IMR-90 (cell line): ENCODE measurements at regions not wholly inside any gene's neighbourhood (a gene's known extent, or its start where the extent isn't known, plus 50 kb on each side); places are given as distances from the start of the nearest gene placed in this dataset.

Experiments
- ATAC-seq: fragments of 200-7000 bp; cut with Tn5 transposase; 2 replicates; pipeline ENCODE4 v1.9.1; 2020; ENCODE audit warnings: low read depth, mild to moderate bottlenecking, moderate library complexity
- BruUV-seq: library from RNA; stranded (reverse); fragments of 400-500 nt; replicated peaks from 2 replicates; lab custom pipeline; 2021; lab: Mats Ljungman, UMichigan
- CTCF ChIA-PET: fragments of 300-600 bp; formaldehyde crosslinking; extraction: SDS; loops from one replicate; lab custom pipeline; 2021; ENCODE audit warnings: antibody characterized with exemption; lab: Yijun Ruan, JAX
- POLR2A ChIA-PET: fragments of 300-600 bp; sonication (Branson Sonifier 250); formaldehyde crosslinking; loops from one replicate; lab custom pipeline; 2022; ENCODE audit warnings: antibody characterized with exemption; ENCODE audit not compliant: unreplicated experiment; lab: Charles Lee
- DNase-seq: peaks from one replicate; pipeline ENCODE4 v3.0.0; 2013
- H2AFZ ChIP-seq: replicated peaks from 2 replicates; pipeline ENCODE3; 2013; ENCODE audit warnings: low read length, mild to moderate bottlenecking; ENCODE audit not compliant: poor library complexity
- H2AK5ac ChIP-seq: 2 replicates; pipeline ENCODE4 v1.6.1; 2013; ENCODE audit warnings: low read depth, low read length, inconsistent platforms
- H2AK9ac ChIP-seq: replicated peaks from 2 replicates; pipeline ENCODE3; 2013; ENCODE audit warnings: mild to moderate bottlenecking, low read depth, low read length, moderate library complexity; ENCODE audit not compliant: poor library complexity
- H2BK120ac ChIP-seq: 2 replicates; pipeline ENCODE4 v1.6.1; 2013; ENCODE audit warnings: low read depth, low read length, inconsistent platforms
- H2BK15ac ChIP-seq: 3 replicates; pipeline ENCODE4 v1.6.1; 2013; ENCODE audit warnings: low read depth, low read length, inconsistent platforms
- H2BK20ac ChIP-seq: 2 replicates; pipeline ENCODE4 v1.6.1; 2013; ENCODE audit warnings: low read depth, mild to moderate bottlenecking, inconsistent platforms, low read length, moderate library complexity
- H2BK5ac ChIP-seq: 2 replicates; pipeline ENCODE4 v1.6.1; 2013; ENCODE audit warnings: mild to moderate bottlenecking, low read depth, low read length, inconsistent platforms; ENCODE audit not compliant: poor library complexity, severe bottlenecking
- H3K14ac ChIP-seq: replicated peaks from 2 replicates; pipeline ENCODE4 v1.6.1; 2013; ENCODE audit warnings: low read depth, low read length, inconsistent platforms
- H3K18ac ChIP-seq: 2 replicates; pipeline ENCODE4 v1.6.1; 2013; ENCODE audit warnings: low read depth, low read length, control low read depth
- H3K23ac ChIP-seq: 2 replicates; pipeline ENCODE4 v1.6.1; 2013; ENCODE audit warnings: low read depth, low read length, inconsistent platforms
- H3K27ac ChIP-seq: 2 replicates; pipeline ENCODE4 v1.5.1; 2013; ENCODE audit warnings: mild to moderate bottlenecking, control low read depth, low read length; ENCODE audit not compliant: insufficient read depth
- H3K27me3 ChIP-seq: 2 replicates; pipeline ENCODE4 v1.6.1; 2013; ENCODE audit warnings: low read length; ENCODE audit not compliant: control insufficient read depth, insufficient read depth
- H3K36me3 ChIP-seq: 2 replicates; pipeline ENCODE4 v1.6.1; 2013; ENCODE audit warnings: low read length, mixed read lengths; ENCODE audit not compliant: control insufficient read depth, insufficient read depth
- H3K4ac ChIP-seq: 2 replicates; pipeline ENCODE4 v1.6.1; 2013; ENCODE audit warnings: low read depth, low read length, inconsistent platforms
- H3K4me1 ChIP-seq: 2 replicates; pipeline ENCODE4 v1.6.1; 2013; ENCODE audit warnings: low read length, mixed read lengths; ENCODE audit not compliant: control insufficient read depth, insufficient read depth
- H3K4me2 ChIP-seq: 2 replicates; pipeline ENCODE4 v1.6.1; 2013; ENCODE audit warnings: low read depth, mild to moderate bottlenecking, control low read depth, low read length, moderate library complexity
- H3K4me3 ChIP-seq: 2 replicates; pipeline ENCODE4 v1.5.1; 2013; ENCODE audit warnings: low read depth, mild to moderate bottlenecking, control low read depth, low read length, moderate library complexity; ENCODE audit not compliant: insufficient read depth
- H3K56ac ChIP-seq: 2 replicates; pipeline ENCODE4 v1.6.1; 2013; ENCODE audit warnings: low read length, inconsistent platforms; ENCODE audit not compliant: insufficient read depth; ENCODE audit errors: extremely low read depth
- H3K79me1 ChIP-seq, 2 experiments: 2 replicates each; pipeline ENCODE4 v1.6.1; 2013; ENCODE audit warnings: low read length in 2 of 2, inconsistent platforms in 1 of 2, low read depth in 1 of 2
- H3K9ac ChIP-seq: 2 replicates; pipeline ENCODE4 v1.6.1; 2013; ENCODE audit warnings: low read depth, low read length, control low read depth
- H3K9me1 ChIP-seq: 2 replicates; pipeline ENCODE4 v1.6.1; 2013; ENCODE audit warnings: low read length, inconsistent platforms; ENCODE audit not compliant: insufficient read depth
- H3K9me3 ChIP-seq: 2 replicates; pipeline ENCODE4 v1.6.1; 2013; ENCODE audit warnings: low read length; ENCODE audit not compliant: control insufficient read depth, insufficient read depth
- H4K20me1 ChIP-seq: 2 replicates; pipeline ENCODE4 v1.6.1; 2013; ENCODE audit warnings: low read length, inconsistent platforms; ENCODE audit not compliant: insufficient read depth
- H4K5ac ChIP-seq: 2 replicates; pipeline ENCODE4 v1.6.1; 2013; ENCODE audit warnings: mild to moderate bottlenecking, low read depth, low read length, control low read depth
- H4K8ac ChIP-seq, 2 experiments: 2 replicates each; pipeline ENCODE4 v1.6.1; 2013; ENCODE audit warnings: low read depth in 2 of 2, low read length in 2 of 2, control low read depth in 1 of 2, inconsistent platforms in 1 of 2
- H4K91ac ChIP-seq: 2 replicates; pipeline ENCODE4 v1.6.1; 2013; ENCODE audit warnings: low read depth, low read length, inconsistent platforms; ENCODE audit not compliant: insufficient read depth
- BHLHE40 ChIP-seq: fragments of 150-350 bp; IDR thresholded peaks from 2 replicates; pipeline ENCODE4 v1.6.1; 2016; ENCODE audit warnings: mild to moderate bottlenecking, low read depth, low read length
- CEBPB ChIP-seq: IDR thresholded peaks from 2 replicates; pipeline ENCODE4 v1.6.1; 2012; ENCODE audit warnings: low read depth, low read length, improper control_type of control experiment
- ELK1 ChIP-seq: fragments of 150-350 bp; IDR thresholded peaks from 2 replicates; pipeline ENCODE4 v1.6.1; 2016; ENCODE audit warnings: low read depth, mild to moderate bottlenecking, low read length, moderate library complexity, borderline replicate concordance
- FOS ChIP-seq: fragments of 150-350 bp; IDR thresholded peaks from 2 replicates; pipeline ENCODE4 v1.6.1; 2016; ENCODE audit warnings: low read depth, low read length
- MAFK ChIP-seq: IDR thresholded peaks from 2 replicates; pipeline ENCODE4 v1.6.1; 2012; ENCODE audit warnings: low read depth, low read length, improper control_type of control experiment
- MXI1 ChIP-seq: IDR thresholded peaks from 2 replicates; pipeline ENCODE4 v1.6.1; 2012; ENCODE audit warnings: low read depth, mild to moderate bottlenecking, low read length, moderate library complexity, borderline replicate concordance
- NFE2L2 ChIP-seq: fragments of 150-350 bp; IDR thresholded peaks from 2 replicates; pipeline ENCODE4 v1.6.1; 2016; ENCODE audit warnings: low read depth, mild to moderate bottlenecking, low read length
- POLR2A ChIP-seq: IDR thresholded peaks from 2 replicates; pipeline ENCODE4 v1.6.1; 2012; ENCODE audit warnings: mild to moderate bottlenecking, low read depth, low read length
- RAD21 ChIP-seq: IDR thresholded peaks from 2 replicates; pipeline ENCODE4 v1.6.1; 2012; ENCODE audit warnings: low read length, improper control_type of control experiment
- RCOR1 ChIP-seq: IDR thresholded peaks from 2 replicates; pipeline ENCODE4 v1.6.1; 2012; ENCODE audit warnings: mild to moderate bottlenecking, low read length, improper control_type of control experiment; ENCODE audit not compliant: insufficient replicate concordance
- RFX5 ChIP-seq: IDR thresholded peaks from 2 replicates; pipeline ENCODE4 v1.8.0; 2012; ENCODE audit warnings: low read depth, mild to moderate bottlenecking, low read length, moderate library complexity
- SMC3 ChIP-seq: fragments of 150-350 bp; IDR thresholded peaks from 2 replicates; pipeline ENCODE4 v1.6.1; 2016; ENCODE audit warnings: low read depth, mild to moderate bottlenecking, antibody characterized with exemption, low read length, moderate library complexity
- WGBS, 2 experiments: methylation state at CpG; one replicate each; pipeline versions ENCODE4 v1.1.5 to v1.1.7; 2013; ENCODE audit warnings: missing lambda C conversion rate in 2 of 2; ENCODE audit not compliant: insufficient read length in 1 of 2; ENCODE audit errors: extremely low coverage in 2 of 2; 5-methylcytosine and 5-hydroxymethylcytosine counted together
- dilution Hi-C: fragments of 300-500 bp; cut with HindIII; formaldehyde crosslinking; loops from one replicate; pipeline ENCODE4 v1.14.3; 2018; ENCODE audit warnings: low sequenced_read_pairs; ENCODE audit not compliant: unreplicated experiment
- in situ Hi-C: fragments of 300-500 bp; cut with MboI; formaldehyde crosslinking; loops from 3 replicates; pipeline ENCODE4 v1.14.3; 2019; ENCODE audit warnings: low sequenced_read_pairs, inconsistent platforms, mixed read lengths
- intact Hi-C: fragments of 100-400 bp; cut with micrococcal nuclease; formaldehyde crosslinking; loops from 2 replicates; pipeline ENCODE4 v1.10.0; 2022
- TF ChIP-seq, protein P1 (sequence below): conservative IDR thresholded peaks from 2 replicates; pipeline ENCODE4 v1.5.1; 2012; ENCODE audit warnings: mild to moderate bottlenecking, low read depth, low read length, improper control_type of control experiment
- TF ChIP-seq, protein P2 (sequence below): fragments of 150-350 bp; IDR thresholded peaks from 2 replicates; pipeline ENCODE4 v1.6.1; 2017; ENCODE audit warnings: mild to moderate bottlenecking, antibody characterized with exemption, low read length, low read depth

GRCh38 chr1:79188337-79188736 lies 181.8 kb upstream of the ADGRL4 start:
- no peak overlapping the region; the same call in 1 of the 2 replicates for H3K4me2 ChIP-seq
- H2BK120ac ChIP-seq, result no peak overlapping the region

More at GRCh38 chr1:79188337-79188736, 181.8 kb upstream of the ADGRL4 start:
- BruUV-seq, result no TSS peak
- dilution Hi-C loops (no loop called here), intact Hi-C loops (no loop called here), in situ Hi-C loops (no loop called here)
- TF ChIP-seq POLR2A, result no peak
- no peak for TF ChIP-seq RAD21
- TF ChIP-seq RCOR1, result no peak
- no peak for TF ChIP-seq RFX5
- no peak for TF ChIP-seq FOS
- TF ChIP-seq MAFK, result no peak
- no peak for TF ChIP-seq NFE2L2
- TF ChIP-seq MXI1, result no peak
- no peak for TF ChIP-seq ELK1
- TF ChIP-seq CEBPB, result no peak
- TF ChIP-seq SMC3, result no peak
- TF ChIP-seq, protein P1, sequence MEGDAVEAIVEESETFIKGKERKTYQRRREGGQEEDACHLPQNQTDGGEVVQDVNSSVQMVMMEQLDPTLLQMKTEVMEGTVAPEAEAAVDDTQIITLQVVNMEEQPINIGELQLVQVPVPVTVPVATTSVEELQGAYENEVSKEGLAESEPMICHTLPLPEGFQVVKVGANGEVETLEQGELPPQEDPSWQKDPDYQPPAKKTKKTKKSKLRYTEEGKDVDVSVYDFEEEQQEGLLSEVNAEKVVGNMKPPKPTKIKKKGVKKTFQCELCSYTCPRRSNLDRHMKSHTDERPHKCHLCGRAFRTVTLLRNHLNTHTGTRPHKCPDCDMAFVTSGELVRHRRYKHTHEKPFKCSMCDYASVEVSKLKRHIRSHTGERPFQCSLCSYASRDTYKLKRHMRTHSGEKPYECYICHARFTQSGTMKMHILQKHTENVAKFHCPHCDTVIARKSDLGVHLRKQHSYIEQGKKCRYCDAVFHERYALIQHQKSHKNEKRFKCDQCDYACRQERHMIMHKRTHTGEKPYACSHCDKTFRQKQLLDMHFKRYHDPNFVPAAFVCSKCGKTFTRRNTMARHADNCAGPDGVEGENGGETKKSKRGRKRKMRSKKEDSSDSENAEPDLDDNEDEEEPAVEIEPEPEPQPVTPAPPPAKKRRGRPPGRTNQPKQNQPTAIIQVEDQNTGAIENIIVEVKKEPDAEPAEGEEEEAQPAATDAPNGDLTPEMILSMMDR, result no peak
- TF ChIP-seq BHLHE40, result no peak
- TF ChIP-seq, protein P2, sequence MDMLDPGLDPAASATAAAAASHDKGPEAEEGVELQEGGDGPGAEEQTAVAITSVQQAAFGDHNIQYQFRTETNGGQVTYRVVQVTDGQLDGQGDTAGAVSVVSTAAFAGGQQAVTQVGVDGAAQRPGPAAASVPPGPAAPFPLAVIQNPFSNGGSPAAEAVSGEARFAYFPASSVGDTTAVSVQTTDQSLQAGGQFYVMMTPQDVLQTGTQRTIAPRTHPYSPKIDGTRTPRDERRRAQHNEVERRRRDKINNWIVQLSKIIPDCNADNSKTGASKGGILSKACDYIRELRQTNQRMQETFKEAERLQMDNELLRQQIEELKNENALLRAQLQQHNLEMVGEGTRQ, result no peak
- Histone ChIP-seq H3K4ac (no peak overlapping the region), H3K27ac (no peak overlapping the region), H3K9me3 (no peaks in the 10 kb centered on the region), H3K56ac (no peak overlapping the region), H2AK5ac (no peak overlapping the region), H3K9ac (no peak overlapping the region), H3K36me3 (no peaks in the 10 kb centered on the region), H2BK5ac (no peak overlapping the region), H2BK20ac (no peak overlapping the region), H3K14ac (no peak overlapping the region), H3K27me3 (no peaks in the 10 kb centered on the region), H3K4me3 (no peak overlapping the region), H3K9me1 (peaks cover under 1% of the 10 kb centered on the region; the same call in 1 of the 2 replicates), H4K20me1 (no peaks in the 10 kb centered on the region), H2AK9ac (no peak overlapping the region), H3K23ac (no peak overlapping the region), H2AFZ (no peak overlapping the region), H4K8ac (no peak overlapping the region), H4K5ac (no peak overlapping the region), H3K4me1 (peaks cover under 1% of the 10 kb centered on the region), H3K18ac (no peak overlapping the region), H2BK15ac (no peak overlapping the region), H4K91ac (no peak overlapping the region), H3K79me1 (no peaks in the 10 kb centered on the region)
- ATAC-seq (peak; percentile 67), DNase-seq (peak; percentile 65)
- WGBS, 2 experiments, result no CpG with 5 or more reads among the region's 2 CpGs
- CTCF ChIA-PET, result no interaction called here
- POLR2A ChIA-PET, result no interaction called here
